ENCODE measurements at regions not wholly inside any gene's neighbourhood (a gene's known extent, or its start where the extent isn't known, plus 50 kb on each side); places are given as distances from the start of the nearest gene placed in this dataset.

DNA sequence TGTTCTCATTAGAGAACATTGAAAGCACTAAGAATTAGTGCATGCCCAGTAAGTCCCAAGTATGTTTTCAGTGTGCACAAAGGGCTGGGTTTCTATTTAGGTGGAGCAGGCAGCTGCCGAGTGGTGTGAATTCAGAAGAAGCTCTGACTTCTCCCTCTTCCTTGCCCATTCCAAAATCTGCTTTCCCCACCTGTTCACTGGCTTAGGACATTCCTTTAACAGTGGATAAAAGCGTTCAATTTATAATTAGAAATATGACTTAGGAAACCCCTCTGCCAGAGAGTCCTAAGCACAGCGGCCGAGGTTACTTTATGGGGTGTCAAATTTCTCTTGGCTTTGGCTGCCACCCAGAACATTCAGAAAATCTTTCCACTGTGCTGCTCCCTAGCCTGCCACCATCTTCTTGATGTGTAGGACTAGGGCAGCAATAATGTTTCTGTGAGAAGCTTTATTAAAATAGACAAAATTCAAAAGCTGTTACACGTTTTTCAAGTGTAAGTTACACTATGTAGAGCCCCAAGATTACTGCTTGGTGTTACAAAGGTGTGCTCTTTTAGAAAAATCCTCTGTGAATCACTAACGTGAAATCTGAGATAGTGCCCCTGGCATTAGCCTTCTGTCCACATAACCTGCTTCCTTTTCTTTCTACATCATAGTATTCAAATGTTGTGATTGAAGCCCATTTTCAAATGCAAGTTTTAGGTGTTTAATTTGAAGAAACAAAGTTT lies 191.6 kb upstream of the ANKRD50 start (continued):
- TF ChIP-seq FOS (IDR thresholded peaks at IDR 0.05; ENCODE audit: low read depth, low read length) = no peak

- no peak for ATAC-seq (ENCODE audit: low read depth)
These were observed 189.5 kb upstream of the ANKRD50 start for GRCh38 chr4:124902001-124902515.

More at GRCh38 chr4:124902001-124902515, 189.5 kb upstream of the ANKRD50 start:
- in situ Hi-C loops (cut with MboI; ENCODE audit: low sequenced_read_pairs) (no loop called here), dilution Hi-C loops (cut with HindIII; ENCODE audit: low sequenced_read_pairs, unreplicated experiment) (no loop called here), intact Hi-C loops (cut with micrococcal nuclease) (no loop called here)
- no peaks in the 10 kb centered on the region for H3K27me3 ChIP-seq (ENCODE audit: control insufficient read depth, insufficient read depth, low read length)
- no peaks in the 10 kb centered on the region for H3K9me3 ChIP-seq (ENCODE audit: control insufficient read depth, insufficient read depth, low read length)
- H3K23ac ChIP-seq (ENCODE audit: low read depth, low read length) = no peak overlapping the region
- no CpG with 5 or more reads among the region's 1 CpG for WGBS, 2 experiments (ENCODE audit: extremely low coverage in 2 of 2, insufficient read length in 1 of 2)
- no peak overlapping the region for H2AFZ ChIP-seq (replicated peaks; ENCODE audit: low read length, poor library complexity)
- no peak overlapping the region for H2BK15ac ChIP-seq (ENCODE audit: low read depth, low read length)
- no peak overlapping the region for H3K27ac ChIP-seq (ENCODE audit: insufficient read depth, low read length)
- H3K9ac ChIP-seq (ENCODE audit: low read depth, low read length) = no peak overlapping the region
- H3K4me3 ChIP-seq (ENCODE audit: insufficient read depth, low read depth, low read length) = no peak overlapping the region
- H3K56ac ChIP-seq (ENCODE audit: extremely low read depth, insufficient read depth, low read length) = no peak overlapping the region
- H2AK9ac ChIP-seq (replicated peaks; ENCODE audit: low read depth, low read length, poor library complexity) = no peak overlapping the region
- H3K4me2 ChIP-seq (ENCODE audit: low read depth, low read length) = no peak overlapping the region
- H4K91ac ChIP-seq (ENCODE audit: insufficient read depth, low read depth, low read length) = no peak overlapping the region
- no peak overlapping the region for H4K8ac ChIP-seq (ENCODE audit: low read depth in 2 of 2, low read length in 2 of 2)
- no peaks in the 10 kb centered on the region; the same call in 1 of the 2 replicates for H3K4me1 ChIP-seq (ENCODE audit: control insufficient read depth, insufficient read depth, low read length)
- H2BK5ac ChIP-seq (ENCODE audit: low read depth, low read length, poor library complexity, severe bottlenecking) = no peak overlapping the region
- H2BK120ac ChIP-seq (ENCODE audit: low read depth, low read length) = no peak overlapping the region
- no peaks in the 10 kb centered on the region for H3K36me3 ChIP-seq (ENCODE audit: control insufficient read depth, insufficient read depth, low read length)
- no peaks in the 10 kb centered on the region for H3K79me1 ChIP-seq (ENCODE audit: low read depth in 1 of 2, low read length in 2 of 2)
- H4K5ac ChIP-seq (ENCODE audit: low read depth, low read length) = no peak overlapping the region
- peak overlapping the region; percentile 41; the same call in 1 of the 2 replicates for H3K18ac ChIP-seq (ENCODE audit: low read depth, low read length)
- no peaks in the 10 kb centered on the region for H3K9me1 ChIP-seq (ENCODE audit: insufficient read depth, low read length)
- H2BK20ac ChIP-seq (ENCODE audit: low read depth, low read length) = no peak overlapping the region
- ChIA-PET POLR2A (ENCODE audit: unreplicated experiment) (no interaction called here), CTCF (no interaction called here)
- H3K14ac ChIP-seq (replicated peaks; ENCODE audit: low read depth, low read length) = no peak overlapping the region
- no peak overlapping the region for H2AK5ac ChIP-seq (ENCODE audit: low read depth, low read length)
- H4K20me1 ChIP-seq (ENCODE audit: insufficient read depth, low read length) = no peaks in the 10 kb centered on the region
- no peak overlapping the region for H3K4ac ChIP-seq (ENCODE audit: low read depth, low read length)
- no peak for DNase-seq
- no peak for TF ChIP-seq MAZ (IDR thresholded peaks at IDR 0.05; ENCODE audit: borderline replicate concordance, low read depth, low read length)
- no peak for TF ChIP-seq CHD1 (IDR thresholded peaks at IDR 0.05; ENCODE audit: low read depth, low read length)
- no peak for TF ChIP-seq POLR2A (IDR thresholded peaks at IDR 0.05; ENCODE audit: low read depth, low read length)
- TF ChIP-seq FOS (IDR thresholded peaks at IDR 0.05; ENCODE audit: low read depth, low read length) = no peak
- TF ChIP-seq RCOR1 (IDR thresholded peaks at IDR 0.05; ENCODE audit: insufficient replicate concordance, low read length) = no peak
- BruUV-seq (replicated peaks) = no TSS peak

Measured in IMR-90 (cell line).